H1 (cell line): ENCODE measurements at regions not wholly inside any gene's neighbourhood (a gene's known extent, or its start where the extent isn't known, plus 50 kb on each side); places are given as distances from the start of the nearest gene placed in this dataset.

Experiments
- CTCF ChIA-PET: fragments of 300-600 bp; sonication (Branson Sonifier 250); formaldehyde crosslinking; loops from one replicate; lab custom pipeline; 2021; ENCODE audit not compliant: partially characterized antibody; lab: Charles Lee
- POLR2A ChIA-PET: fragments of 300-600 bp; sonication (Branson Sonifier 250); formaldehyde crosslinking; loops from one replicate; lab custom pipeline; 2021; ENCODE audit warnings: inconsistent platforms; ENCODE audit not compliant: partially characterized antibody; lab: Charles Lee
- DNase-seq, 2 experiments: peaks; one replicate each; pipeline versions ENCODE4 v3.0.0 to v3.0.0-alpha.2; 2010 to 2022; ENCODE audit warnings: low spot score in 2 of 2, low read depth in 1 of 2, mixed read lengths in 1 of 2
- FAIRE-seq: peaks from 2 replicates; lab custom pipeline; 2011; peaks lifted over from hg19 to GRCh38; lab: Jason Lieb, UNC
- H2AFZ ChIP-seq: 2 replicates; pipeline ENCODE4 v1.8.1; 2012; ENCODE audit warnings: low read length, inconsistent platforms
- H2AK5ac ChIP-seq: 2 replicates; pipeline ENCODE4 v1.6.1; 2013; ENCODE audit warnings: low read depth, low read length
- H2BK120ac ChIP-seq: replicated peaks from 2 replicates; pipeline ENCODE3; 2013; ENCODE audit warnings: low read depth, low read length, inconsistent platforms
- H2BK12ac ChIP-seq: 2 replicates; pipeline ENCODE4 v1.6.1; 2013; ENCODE audit warnings: low read depth, low read length
- H2BK15ac ChIP-seq: 2 replicates; pipeline ENCODE4 v1.6.1; 2013; ENCODE audit warnings: low read length
- H2BK20ac ChIP-seq: 2 replicates; pipeline ENCODE4 v1.6.1; 2013; ENCODE audit warnings: low read length
- H2BK5ac ChIP-seq: 2 replicates; pipeline ENCODE4 v1.6.1; 2013; ENCODE audit warnings: low read depth, low read length
- H3K14ac ChIP-seq: 2 replicates; pipeline ENCODE4 v1.6.1; 2013; ENCODE audit warnings: inconsistent platforms; ENCODE audit not compliant: insufficient read length
- H3K18ac ChIP-seq: 2 replicates; pipeline ENCODE4 v1.6.1; 2013; ENCODE audit warnings: low read length; ENCODE audit errors: extremely low read depth
- H3K23ac ChIP-seq: 2 replicates; pipeline ENCODE4 v1.6.1; 2013; ENCODE audit warnings: inconsistent platforms; ENCODE audit not compliant: insufficient read length
- H3K23me2 ChIP-seq: 2 replicates; pipeline ENCODE4 v1.6.1; 2013; ENCODE audit warnings: low read depth, low read length
- H3K27ac ChIP-seq: 2 replicates; pipeline ENCODE4 v1.6.1; 2011; ENCODE audit warnings: low read depth, low read length, inconsistent platforms
- H3K27me3 ChIP-seq, 4 experiments: replicated peaks in 1 of 4; 1 replicate in 1 of 4; 2 replicates in 3 of 4; pipeline versions ENCODE4 v1.6.1 to v1.8.1; 2011 to 2013; ENCODE audit warnings: low read length in 3 of 4, mild to moderate bottlenecking in 3 of 4, inconsistent platforms in 2 of 4, mixed read lengths in 2 of 4, moderate library complexity in 1 of 4; ENCODE audit not compliant: control insufficient read depth in 3 of 4, insufficient read depth in 3 of 4; ENCODE audit errors: extremely low read depth in 1 of 4
- H3K36me3 ChIP-seq, 4 experiments: 2 replicates each; pipeline versions ENCODE4 v1.6.1 to v1.8.1; 2011 to 2013; ENCODE audit warnings: mild to moderate bottlenecking in 4 of 4, low read length in 3 of 4, moderate library complexity in 2 of 4, control low read depth in 1 of 4, inconsistent platforms in 1 of 4; ENCODE audit not compliant: insufficient read depth in 4 of 4, control insufficient read depth in 2 of 4
- H3K4ac ChIP-seq: replicated peaks from 2 replicates; pipeline ENCODE3; 2013; ENCODE audit warnings: low read length, low read depth, mixed read lengths, inconsistent platforms; ENCODE audit not compliant: insufficient read length
- H3K4me1 ChIP-seq, 4 experiments: replicated peaks in 1 of 4; 1 replicate in 1 of 4; 2 replicates in 3 of 4; pipeline versions ENCODE4 v1.6.1 to v1.8.1; 2011 to 2013; ENCODE audit warnings: low read length in 3 of 4, inconsistent platforms in 2 of 4, mixed read lengths in 1 of 4; ENCODE audit not compliant: insufficient read depth in 4 of 4, control insufficient read depth in 3 of 4
- H3K4me2 ChIP-seq, 2 experiments: 2 replicates each; pipeline versions ENCODE4 v1.6.1 to v1.8.1; 2011 to 2013; ENCODE audit warnings: low read depth in 2 of 2, low read length in 2 of 2, control low read depth in 1 of 2, inconsistent platforms in 1 of 2, mild to moderate bottlenecking in 1 of 2; ENCODE audit not compliant: insufficient read depth in 1 of 2
- H3K4me3 ChIP-seq, 4 experiments: fragments of 200-600, 300-600 bp in 1 of 4; sonication (generic), shearing (Covaris generic), sonication (Bioruptor Twin) in 1 of 4; 2 replicates each; pipeline versions ENCODE4 v1.5.1 to v1.8.1; 2011 to 2016; ENCODE audit warnings: low read length in 4 of 4, low read depth in 3 of 4, control low read depth in 2 of 4, inconsistent platforms in 2 of 4, mild to moderate bottlenecking in 2 of 4, mixed read lengths in 1 of 4, moderate library complexity in 1 of 4; ENCODE audit not compliant: insufficient read depth in 2 of 4; ENCODE audit errors: extremely low read depth in 1 of 4
- H3K56ac ChIP-seq: replicated peaks from 2 replicates; pipeline ENCODE3; 2013; ENCODE audit warnings: low read depth, mild to moderate bottlenecking, mixed read lengths, low read length, inconsistent platforms; ENCODE audit not compliant: insufficient read length
- H3K79me1 ChIP-seq: 2 replicates; pipeline ENCODE4 v1.6.1; 2013; ENCODE audit warnings: low read depth, low read length, control low read depth
- H3K79me2 ChIP-seq, 2 experiments: 2 replicates each; pipeline versions ENCODE4 v1.6.1 to v1.8.1; 2012 to 2013; ENCODE audit warnings: low read length in 2 of 2, mild to moderate bottlenecking in 2 of 2, inconsistent platforms in 1 of 2; ENCODE audit not compliant: insufficient read depth in 2 of 2, control insufficient read depth in 1 of 2
- H3K9ac ChIP-seq, 4 experiments: replicated peaks in 1 of 4; 1 replicate in 1 of 4; 2 replicates in 3 of 4; pipeline versions ENCODE4 v1.6.1 to v1.8.1; 2011 to 2013; ENCODE audit warnings: low read depth in 3 of 4, low read length in 3 of 4, control low read depth in 2 of 4, mild to moderate bottlenecking in 2 of 4, moderate library complexity in 2 of 4, inconsistent platforms in 1 of 4; ENCODE audit errors: extremely low read depth in 1 of 4
- H3K9me3 ChIP-seq, 2 experiments: 2 replicates each; pipeline versions ENCODE4 v1.6.1 to v1.8.1; 2012 to 2013; ENCODE audit warnings: mild to moderate bottlenecking in 2 of 2, moderate library complexity in 2 of 2, control low read depth in 1 of 2, inconsistent platforms in 1 of 2, low read depth in 1 of 2, low read length in 1 of 2, mixed read lengths in 1 of 2; ENCODE audit not compliant: insufficient read depth in 2 of 2
- H4K20me1 ChIP-seq, 2 experiments: replicated peaks in 1 of 2; 2 replicates each; pipeline versions ENCODE3 to v1.8.1; 2011 to 2013; ENCODE audit warnings: inconsistent platforms in 2 of 2, low read length in 2 of 2, mild to moderate bottlenecking in 1 of 2; ENCODE audit not compliant: insufficient read depth in 2 of 2, control insufficient read depth in 1 of 2
- H4K5ac ChIP-seq: 2 replicates; pipeline ENCODE4 v1.6.1; 2013; ENCODE audit warnings: low read length, low read depth, mixed read lengths, inconsistent platforms; ENCODE audit not compliant: insufficient read length
- H4K8ac ChIP-seq: 2 replicates; pipeline ENCODE4 v1.8.0; 2013; ENCODE audit warnings: mild to moderate bottlenecking, moderate library complexity, low read length, inconsistent platforms; ENCODE audit not compliant: insufficient read depth; ENCODE audit errors: extremely low read depth
- H4K91ac ChIP-seq: replicated peaks from 2 replicates; pipeline ENCODE3; 2013; ENCODE audit warnings: low read length, mixed read lengths, inconsistent platforms; ENCODE audit not compliant: insufficient read length
- ASH2L ChIP-seq: fragments of 200-600, 300-600 bp; sonication (generic); IDR thresholded peaks from one replicate; pipeline ENCODE4 v1.7.1; 2017; ENCODE audit warnings: low read length
- MAX ChIP-seq: IDR thresholded peaks from 2 replicates; pipeline ENCODE4 v1.6.1; 2012; ENCODE audit warnings: inconsistent platforms
- RBBP5 ChIP-seq: IDR thresholded peaks from 2 replicates; pipeline ENCODE4 v1.7.1; 2012; ENCODE audit warnings: low read depth, mild to moderate bottlenecking, inconsistent platforms, low read length, moderate library complexity, borderline replicate concordance
- WGBS, 2 experiments: shearing (Covaris generic) in 1 of 2; methylation state at CpG; one replicate each; pipeline versions ENCODE4 v1.1.6 to v1.1.7; 2013 to 2015; ENCODE audit warnings: low lambda C conversion rate in 2 of 2, mixed read lengths in 2 of 2, inconsistent platforms in 1 of 2, low coverage in 1 of 2, missing lambda C conversion rate in 1 of 2; ENCODE audit not compliant: insufficient replicate concordance in 2 of 2, insufficient coverage in 1 of 2, insufficient read length in 1 of 2; ENCODE audit errors: extremely low coverage in 1 of 2, missing lambda C conversion rate in 1 of 2; 5-methylcytosine and 5-hydroxymethylcytosine counted together

- no peak overlapping the region for H3K14ac ChIP-seq
- no peak overlapping the region for H4K8ac ChIP-seq
- no peak overlapping the region for H3K23ac ChIP-seq
- no peak overlapping the region for H2BK15ac ChIP-seq
- no peaks in the 10 kb centered on the region for H3K79me1 ChIP-seq
- H2BK12ac ChIP-seq: no peak overlapping the region
- FAIRE-seq: no peak
- no peak overlapping the region for H2BK120ac ChIP-seq
- H3K18ac ChIP-seq: no peak overlapping the region
- H3K4me2 ChIP-seq: no peak overlapping the region
- no peak overlapping the region for H2BK20ac ChIP-seq
- H3K79me2 ChIP-seq: no peaks in the 10 kb centered on the region
- H3K56ac ChIP-seq: no peak overlapping the region
- H4K5ac ChIP-seq: no peak overlapping the region
- H3K23me2 ChIP-seq: no peaks in the 10 kb centered on the region
- no peaks in the 10 kb centered on the region for H3K4me1 ChIP-seq
- H4K20me1 ChIP-seq: no peaks in the 10 kb centered on the region
- no peaks in the 10 kb centered on the region for H3K27me3 ChIP-seq
- no peak overlapping the region for H2BK5ac ChIP-seq
- H4K91ac ChIP-seq: no peak overlapping the region
- no peak for DNase-seq
- H2AFZ ChIP-seq: no peak overlapping the region
- no peak overlapping the region for H3K4ac ChIP-seq
- 100% methylated on average over 4 of the region's 5 CpGs; no CpG with 5 or more reads in 1 of the 2 experiments for WGBS, 2 experiments
- CTCF ChIA-PET: interaction anchor here (1.9 kb wide), 1 partner anchor 452 kb away, joined by 8 read pairs; no protein-coding TSS in a partner anchor
- no peak overlapping the region for H3K27ac ChIP-seq
- no peaks in the 10 kb centered on the region for H3K9me3 ChIP-seq
- H3K9ac ChIP-seq: no peak overlapping the region
- H3K36me3 ChIP-seq: no peaks in the 10 kb centered on the region
- no peak overlapping the region for H2AK5ac ChIP-seq
- POLR2A ChIA-PET: no interaction called here
- no peak overlapping the region for H3K4me3 ChIP-seq
- TF ChIP-seq MAX (no peak), ASH2L (no peak), RBBP5 (no peak)
Measured at GRCh38 chr6:94639564-94639963, 937.8 kb upstream of the MANEA start.
